ENCODE measurements at regions not wholly inside any gene's neighbourhood (a gene's known extent, or its start where the extent isn't known, plus 50 kb on each side); places are given as distances from the start of the nearest gene placed in this dataset.

DNA sequence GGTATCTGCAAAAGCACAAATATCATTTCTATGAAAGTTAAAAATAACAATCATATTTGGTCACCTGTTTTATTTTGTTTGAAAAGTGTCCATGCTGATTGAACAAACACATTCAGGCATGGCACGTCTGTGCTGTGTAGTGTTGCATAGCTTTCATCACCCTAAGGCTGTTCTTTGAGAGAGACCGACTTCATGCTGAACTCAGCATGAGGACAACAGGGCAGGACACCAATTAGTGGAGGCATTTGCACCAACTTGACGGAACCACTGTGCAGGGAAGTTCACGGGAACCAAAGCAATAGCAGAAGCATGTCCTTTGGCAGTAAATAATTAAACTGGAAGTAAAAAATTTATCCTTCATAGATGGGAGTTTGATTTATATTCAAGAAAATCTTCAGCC is 158.4 kb upstream of the SLC7A11 start:
- no peak for TF ChIP-seq POLR2AphosphoS5 (IDR thresholded peaks at IDR 0.05)
- TF ChIP-seq POLR2A (IDR thresholded peaks at IDR 0.05), result no peak
- TF ChIP-seq CTCF (IDR thresholded peaks at IDR 0.05), result no peak

DNA sequence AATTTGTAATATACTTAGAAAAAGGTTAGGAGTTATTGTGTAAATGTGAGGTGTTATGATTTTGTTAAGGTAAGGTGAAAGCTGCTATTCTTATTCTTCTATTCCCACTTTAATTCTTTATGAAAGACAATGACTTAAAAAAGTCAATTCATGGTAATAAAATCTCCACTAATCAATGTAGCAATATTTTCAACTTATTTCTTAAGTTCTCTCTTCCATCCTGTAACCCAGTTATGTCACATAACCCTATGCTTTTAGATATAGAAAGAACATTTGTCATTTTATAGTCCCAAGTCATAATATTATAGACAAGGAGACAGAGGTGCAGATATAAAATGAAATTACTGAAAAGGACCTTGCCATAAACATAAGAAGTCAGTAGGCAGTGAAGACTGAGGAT is 157.9 kb upstream of the SLC7A11 start:
- H3K9me3 ChIP-seq, result no peaks in the 10 kb centered on the region
- no peaks in the 10 kb centered on the region for H3K36me3 ChIP-seq
- no peaks in the 10 kb centered on the region for H3K27me3 ChIP-seq (replicated peaks; ENCODE audit: insufficient read depth)
- TF ChIP-seq POLR2AphosphoS5 (IDR thresholded peaks at IDR 0.05) (no peak), POLR2A (IDR thresholded peaks at IDR 0.05) (no peak)
- no peak overlapping the region for H3K4me3 ChIP-seq
- intact Hi-C loops (cut with DNase I), result no loop called here
- DNase-seq (ENCODE audit: low spot score), result no peak
- H3K4me1 ChIP-seq (replicated peaks), result no peaks in the 10 kb centered on the region
- no peak overlapping the region for H3K27ac ChIP-seq

More for the DNA sequence above, 158.4 kb upstream of the SLC7A11 start:
- intact Hi-C loops (cut with DNase I), result no loop called here
- no peak overlapping the region for H3K27ac ChIP-seq
- no peak for DNase-seq (ENCODE audit: low spot score)
- H3K4me3 ChIP-seq, result no peak overlapping the region
- H3K9me3 ChIP-seq, result no peaks in the 10 kb centered on the region
- H3K4me1 ChIP-seq (replicated peaks), result no peaks in the 10 kb centered on the region
- 66% methylated on average over 4 of the region's 4 CpGs for WGBS
- no peaks in the 10 kb centered on the region for H3K36me3 ChIP-seq
- no peaks in the 10 kb centered on the region for H3K27me3 ChIP-seq (replicated peaks; ENCODE audit: insufficient read depth)

DNA sequence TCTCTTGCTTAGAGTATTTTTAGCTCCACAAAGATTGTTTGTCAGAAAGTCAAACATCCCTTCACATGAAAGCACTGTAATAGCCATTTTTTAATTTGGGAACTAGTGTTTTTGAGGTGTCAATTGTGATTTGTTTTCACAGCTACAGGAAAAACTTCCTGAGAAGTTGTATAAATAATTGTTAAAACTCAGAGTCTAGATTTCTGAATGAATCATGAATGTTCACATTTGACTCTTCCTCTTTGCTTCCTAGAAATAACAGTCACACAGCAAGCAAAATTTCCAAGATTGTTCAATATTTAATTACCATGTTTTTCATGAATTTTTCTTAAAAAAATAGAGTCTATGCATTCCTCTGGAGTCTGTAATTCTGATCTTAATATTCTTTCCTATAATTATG is 156.9 kb upstream of the SLC7A11 start:
- TF ChIP-seq POLR2A (IDR thresholded peaks at IDR 0.05), result no peak
- no peak for TF ChIP-seq POLR2AphosphoS5 (IDR thresholded peaks at IDR 0.05)
- no peak for TF ChIP-seq CTCF (IDR thresholded peaks at IDR 0.05)
- intact Hi-C loops (cut with DNase I), result no loop called here
- no peaks in the 10 kb centered on the region for H3K27me3 ChIP-seq (replicated peaks; ENCODE audit: insufficient read depth)
- no peaks in the 10 kb centered on the region for H3K9me3 ChIP-seq
- no peak for DNase-seq (ENCODE audit: low spot score)
- no peak overlapping the region for H3K27ac ChIP-seq
- no peaks in the 10 kb centered on the region for H3K36me3 ChIP-seq
- no peaks in the 10 kb centered on the region for H3K4me1 ChIP-seq (replicated peaks)
- no peak overlapping the region for H3K4me3 ChIP-seq

DNA sequence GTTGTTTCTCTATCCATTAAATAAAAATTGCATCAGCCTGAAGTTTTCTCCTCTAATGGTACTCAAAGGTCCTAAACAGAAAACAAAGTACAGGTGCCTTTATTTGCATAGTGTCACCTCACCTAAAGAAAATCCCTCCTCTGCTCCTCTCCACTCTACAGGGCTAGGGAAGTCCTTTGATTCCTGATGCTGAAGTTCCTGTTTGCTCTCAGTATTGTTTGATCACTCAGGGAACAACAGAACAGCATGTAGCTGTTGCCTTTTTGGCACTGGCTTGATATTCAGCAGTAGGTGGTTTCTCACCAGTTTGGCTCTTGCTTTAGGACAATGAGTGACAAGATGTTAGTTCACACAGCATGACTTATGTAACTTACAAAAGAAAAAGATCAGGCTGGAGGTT is 156.2 kb upstream of the SLC7A11 start:
- Histone ChIP-seq H3K4me1 (replicated peaks) (no peaks in the 10 kb centered on the region), H3K36me3 (no peaks in the 10 kb centered on the region), H3K27me3 (replicated peaks; ENCODE audit: insufficient read depth) (no peaks in the 10 kb centered on the region), H3K4me3 (no peak overlapping the region), H3K27ac (no peak overlapping the region), H3K9me3 (no peaks in the 10 kb centered on the region)
- TF ChIP-seq POLR2AphosphoS5 (IDR thresholded peaks at IDR 0.05) (no peak), POLR2A (IDR thresholded peaks at IDR 0.05) (no peak), CTCF (IDR thresholded peaks at IDR 0.05) (no peak)
- DNase-seq (ENCODE audit: low spot score), result no peak
- intact Hi-C loops (cut with DNase I), result no loop called here

DNA sequence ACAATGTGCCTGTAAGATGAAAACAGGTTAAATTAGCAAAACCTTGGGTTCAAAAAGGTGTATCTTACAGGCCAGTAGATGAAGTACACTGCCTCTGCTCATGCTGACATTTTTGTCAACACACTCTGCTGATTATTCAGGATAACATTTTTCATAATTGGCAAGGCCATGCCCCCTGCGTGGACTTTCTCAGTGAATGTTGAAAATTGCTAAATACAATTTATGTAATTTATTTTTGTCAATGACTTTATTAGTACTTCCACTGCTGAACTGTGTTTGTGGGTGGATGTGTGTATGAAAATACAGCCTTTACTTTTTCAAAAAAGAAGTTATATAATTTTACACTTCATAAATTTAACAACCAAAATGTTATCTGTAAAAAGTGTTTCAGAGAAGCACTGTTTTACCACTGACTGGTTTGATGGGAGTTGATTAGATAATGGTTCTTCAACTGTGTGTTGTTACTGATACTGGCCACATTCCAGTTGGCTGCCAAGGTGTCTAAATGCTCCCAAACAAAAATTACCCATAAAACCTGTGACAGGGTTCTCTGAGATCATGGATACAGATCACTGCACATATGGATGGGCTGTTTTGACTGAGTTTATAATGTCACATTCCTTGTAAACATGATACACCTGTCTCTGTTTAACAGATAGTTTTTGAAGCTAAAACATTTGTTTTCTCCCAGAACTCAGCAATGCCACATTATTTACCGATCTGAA is 151.9 kb upstream of the SLC7A11 start:
- intact Hi-C loops (cut with DNase I), result no loop called here
- 46% methylated on average over 2 of the region's 2 CpGs for WGBS
- no peak overlapping the region for H3K27ac ChIP-seq
- TF ChIP-seq POLR2AphosphoS5 (IDR thresholded peaks at IDR 0.05) (no peak), POLR2A (IDR thresholded peaks at IDR 0.05) (no peak), CTCF (IDR thresholded peaks at IDR 0.05) (no peak)
- no peaks in the 10 kb centered on the region for H3K4me1 ChIP-seq (replicated peaks)
- no peaks in the 10 kb centered on the region for H3K27me3 ChIP-seq (replicated peaks; ENCODE audit: insufficient read depth)
- H3K36me3 ChIP-seq, result no peaks in the 10 kb centered on the region
- DNase-seq (ENCODE audit: low spot score), result no peak
- no peak overlapping the region for H3K4me3 ChIP-seq
- H3K9me3 ChIP-seq, result no peaks in the 10 kb centered on the region
